ENCODE measurements at regions not wholly inside any gene's neighbourhood (a gene's known extent, or its start where the extent isn't known, plus 50 kb on each side); places are given as distances from the start of the nearest gene placed in this dataset.

- DNase-seq, result no peak
Measured at GRCh38 chr3:159779883-159780282, 208.8 kb upstream of the IL12A start.

GRCh38 chr3:159781867-159782266 lies 206.8 kb upstream of the IL12A start:
- no peak for DNase-seq

GRCh38 chr3:159782724-159783421 lies 205.8 kb upstream of the IL12A start:
- DNase-seq, result no peak

- no peak for DNase-seq
Measured at GRCh38 chr3:159783780-159784742, 204.6 kb upstream of the IL12A start.

- no peak for DNase-seq
Measured at GRCh38 chr3:159785273-159785708, 203.3 kb upstream of the IL12A start.

- DNase-seq, result no peak
Measured at GRCh38 chr3:159786489-159787177, 202.0 kb upstream of the IL12A start.

GRCh38 chr3:159787178-159787574 lies 201.5 kb upstream of the IL12A start:
- DNase-seq, result no peak

GRCh38 chr3:159787794-159788205 lies 200.8 kb upstream of the IL12A start:
- DNase-seq, result no peak

DNA sequence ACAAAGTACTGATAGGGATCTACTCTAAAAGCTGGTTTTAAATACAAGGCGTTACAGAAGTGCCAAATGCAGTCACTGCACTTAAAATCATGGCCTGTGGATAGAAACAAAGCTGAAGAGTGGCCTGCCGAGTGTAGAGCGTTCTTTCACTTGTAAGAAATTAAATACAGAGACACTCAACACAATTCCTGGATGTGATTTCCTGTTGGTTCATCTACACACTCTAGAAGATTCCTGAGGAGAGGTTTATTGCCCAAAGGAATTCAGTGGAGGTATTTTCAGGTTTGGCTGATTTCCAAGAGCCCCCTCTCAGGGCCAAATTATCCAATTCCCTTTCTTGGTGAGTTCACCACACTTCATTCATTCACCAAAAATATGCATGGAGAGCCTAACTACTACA lies 200.3 kb upstream of the IL12A start:
- no peak for DNase-seq

DNA sequence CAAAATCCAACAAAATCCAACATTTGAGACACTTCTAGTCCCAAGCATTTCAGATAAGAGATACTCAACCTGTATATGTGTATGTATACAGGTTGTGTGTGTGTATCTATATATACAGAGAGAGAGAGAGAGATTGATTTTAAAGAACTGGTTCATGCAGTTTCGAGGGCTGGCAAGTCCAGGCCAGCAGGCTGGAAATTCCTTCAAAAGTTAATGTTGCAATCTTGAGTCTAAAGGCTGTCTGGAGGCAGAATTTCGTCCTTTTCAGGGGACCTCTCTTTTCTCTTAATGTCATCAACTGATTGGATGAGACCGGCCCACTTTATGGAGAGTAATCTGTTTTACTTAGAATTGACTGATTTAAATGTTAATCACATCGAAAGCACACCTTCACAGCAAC lies 199.6 kb upstream of the IL12A start:
- DNase-seq, result no peak

DNA sequence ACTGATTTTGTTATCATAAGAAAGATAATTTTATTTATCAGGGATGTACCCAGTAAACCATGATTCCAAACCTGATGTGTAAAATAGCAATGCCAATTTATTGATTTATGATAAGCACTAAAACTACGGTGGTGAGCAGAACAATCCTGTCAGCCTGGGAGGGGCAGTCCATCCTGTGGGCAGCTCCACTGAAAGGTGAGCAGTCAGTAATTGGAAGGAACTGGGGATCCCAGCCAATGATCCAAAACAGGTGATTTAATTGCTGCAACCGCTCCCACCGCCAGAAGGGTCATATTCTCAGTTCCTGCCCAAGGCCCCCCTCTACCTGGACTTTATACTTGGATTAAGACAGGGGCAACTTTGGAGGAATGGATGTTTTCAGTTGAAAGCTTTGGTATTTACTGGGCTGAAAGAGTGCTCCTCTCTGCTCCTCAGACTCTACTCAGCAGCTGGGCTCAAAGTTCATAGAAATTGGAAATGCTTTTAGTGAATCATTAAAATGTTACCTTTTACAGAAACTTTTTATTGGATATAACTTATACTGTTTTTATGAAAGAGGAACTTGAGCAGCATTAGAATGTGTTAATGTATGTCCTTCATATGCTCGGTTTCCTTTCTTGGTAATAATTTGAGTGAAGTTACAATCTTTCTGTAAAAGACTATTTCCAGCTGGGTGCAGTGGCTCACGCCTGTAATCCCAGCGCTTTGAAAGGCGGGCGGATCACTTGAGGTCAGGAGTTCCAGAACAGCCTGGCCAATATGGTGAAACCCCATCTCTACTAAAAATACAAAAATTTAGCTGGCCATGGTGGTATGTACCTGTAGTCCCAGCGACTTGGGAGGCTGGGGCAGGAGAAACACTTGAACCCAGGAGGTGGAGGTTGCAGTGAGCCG lies 198.6 kb upstream of the IL12A start:
- DNase-seq, result no peak

GRCh38 chr3:159791336-159791735 lies 197.3 kb upstream of the IL12A start:
- no peak for DNase-seq

DNA sequence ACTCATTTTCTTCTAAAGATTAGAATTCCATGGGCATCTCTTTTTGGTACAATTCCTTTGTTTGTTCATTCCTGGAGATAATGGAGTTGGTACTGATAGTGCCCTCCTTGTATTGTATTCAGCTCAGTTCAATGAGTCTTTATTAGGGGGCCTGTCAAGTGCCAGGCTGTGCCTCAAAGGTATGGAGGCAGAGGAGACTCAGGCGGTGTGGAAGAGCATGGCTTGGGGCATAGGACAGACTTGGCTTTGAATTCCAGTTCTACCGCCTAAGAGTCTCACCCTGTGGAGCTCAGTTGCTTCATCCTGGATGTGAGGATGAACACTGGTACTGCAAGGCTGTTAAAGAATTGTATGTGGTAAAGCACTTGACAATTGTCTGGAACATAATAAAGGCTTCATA lies 196.6 kb upstream of the IL12A start:
- no peak for DNase-seq

DNA sequence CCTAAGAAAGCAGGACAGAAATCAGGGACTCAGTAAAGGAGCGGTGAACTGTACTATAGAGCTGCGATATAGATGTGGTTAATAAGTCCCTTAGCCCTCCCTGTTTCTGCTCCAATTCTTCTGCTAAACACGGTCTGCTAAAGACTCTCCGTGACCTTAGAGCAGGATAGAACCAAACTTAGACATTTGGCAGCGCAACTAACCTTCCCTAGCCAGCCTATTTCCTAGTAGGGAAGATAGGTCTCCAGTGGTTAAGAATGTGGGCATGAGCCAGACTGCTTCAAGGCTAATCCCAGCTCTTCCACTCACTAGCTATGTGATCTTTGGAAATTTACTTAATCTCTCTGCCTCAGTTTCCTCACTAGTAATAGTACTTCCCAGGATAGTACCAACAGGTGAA lies 193.6 kb upstream of the IL12A start:
- no peak for DNase-seq

DNA sequence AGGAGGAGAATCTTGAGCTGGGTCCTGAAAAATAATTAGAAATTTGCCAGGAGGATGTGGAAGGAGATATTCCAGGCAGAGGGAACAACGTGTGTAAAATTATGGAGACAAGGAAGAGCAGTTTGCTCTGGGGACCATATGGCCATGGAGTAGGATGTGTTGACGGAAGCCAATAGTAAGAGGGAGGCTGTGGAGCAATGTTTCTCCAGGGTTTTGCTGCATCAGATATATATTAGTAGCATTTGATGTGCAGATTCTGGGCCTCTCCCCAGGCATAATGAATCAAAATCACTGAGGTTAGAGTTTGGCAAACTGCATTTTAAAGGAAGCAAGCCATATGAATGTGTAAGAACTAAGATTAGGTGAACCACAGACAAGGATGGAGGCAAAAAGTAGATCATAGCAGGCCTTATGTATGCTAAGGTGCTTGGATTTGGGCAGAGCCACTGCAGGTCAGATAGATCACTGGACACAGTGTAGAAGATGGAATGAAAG lies 192.9 kb upstream of the IL12A start:
- no peak for DNase-seq

DNA sequence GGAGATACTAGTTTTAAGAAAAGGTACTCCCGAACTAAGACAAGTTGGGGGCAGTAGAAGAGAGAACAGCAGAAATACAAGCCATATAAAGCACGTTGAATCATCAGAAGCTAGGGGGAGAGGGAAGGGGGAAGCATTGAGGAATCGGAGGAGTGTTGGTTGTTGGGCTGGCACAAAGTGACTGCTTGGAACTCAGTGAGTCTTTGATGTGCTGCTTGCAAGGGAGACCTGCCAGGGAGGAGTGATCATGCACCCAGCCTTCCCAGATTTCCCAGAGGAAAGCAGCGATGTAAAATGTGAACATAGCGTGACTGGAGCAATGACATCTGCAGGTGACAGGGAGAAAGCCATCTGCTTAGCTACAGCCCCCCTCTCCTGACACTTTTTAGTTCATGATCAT lies 192.4 kb upstream of the IL12A start:
- no peak for DNase-seq

DNA sequence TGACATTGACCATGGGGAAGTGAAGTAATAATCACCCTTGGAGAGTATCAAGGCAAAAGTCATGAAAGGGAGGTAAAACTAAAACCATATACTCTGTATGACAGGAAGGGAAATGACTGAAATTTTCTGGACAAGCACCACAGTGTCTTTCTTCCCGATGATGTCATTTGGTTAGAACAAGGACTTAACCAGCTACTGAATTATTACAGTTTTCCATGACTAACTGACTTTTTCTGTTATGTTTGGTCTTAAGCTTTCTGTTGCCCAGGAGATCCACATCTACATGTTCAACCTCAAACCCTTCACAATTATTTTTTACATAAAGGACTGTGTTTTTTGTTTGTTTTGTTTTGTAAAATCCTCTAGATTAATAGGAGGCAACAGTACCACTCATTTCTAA lies 191.9 kb upstream of the IL12A start:
- DNase-seq, result no peak

GRCh38 chr3:159797771-159798170 lies 190.9 kb upstream of the IL12A start:
- DNase-seq, result no peak

DNA sequence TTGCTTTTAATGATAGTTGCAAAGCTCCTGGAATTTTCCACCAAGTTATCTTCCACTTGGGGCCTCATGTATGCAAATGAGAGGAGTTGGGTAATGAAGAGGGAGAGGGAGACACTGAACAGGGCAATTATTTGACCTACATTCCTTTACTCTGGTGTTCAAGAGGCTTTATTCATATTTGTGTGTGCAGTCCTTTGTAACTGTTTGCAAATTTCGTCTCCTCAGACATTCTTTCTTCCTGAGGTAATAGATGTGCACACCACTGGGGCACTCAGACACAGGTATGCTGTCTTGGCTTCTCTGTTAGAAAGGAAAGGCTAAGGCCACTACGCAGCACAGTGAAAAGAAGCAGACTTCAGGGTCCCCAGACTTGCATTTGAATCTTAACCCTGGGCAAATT lies 189.7 kb upstream of the IL12A start:
- DNase-seq, result no peak

DNA sequence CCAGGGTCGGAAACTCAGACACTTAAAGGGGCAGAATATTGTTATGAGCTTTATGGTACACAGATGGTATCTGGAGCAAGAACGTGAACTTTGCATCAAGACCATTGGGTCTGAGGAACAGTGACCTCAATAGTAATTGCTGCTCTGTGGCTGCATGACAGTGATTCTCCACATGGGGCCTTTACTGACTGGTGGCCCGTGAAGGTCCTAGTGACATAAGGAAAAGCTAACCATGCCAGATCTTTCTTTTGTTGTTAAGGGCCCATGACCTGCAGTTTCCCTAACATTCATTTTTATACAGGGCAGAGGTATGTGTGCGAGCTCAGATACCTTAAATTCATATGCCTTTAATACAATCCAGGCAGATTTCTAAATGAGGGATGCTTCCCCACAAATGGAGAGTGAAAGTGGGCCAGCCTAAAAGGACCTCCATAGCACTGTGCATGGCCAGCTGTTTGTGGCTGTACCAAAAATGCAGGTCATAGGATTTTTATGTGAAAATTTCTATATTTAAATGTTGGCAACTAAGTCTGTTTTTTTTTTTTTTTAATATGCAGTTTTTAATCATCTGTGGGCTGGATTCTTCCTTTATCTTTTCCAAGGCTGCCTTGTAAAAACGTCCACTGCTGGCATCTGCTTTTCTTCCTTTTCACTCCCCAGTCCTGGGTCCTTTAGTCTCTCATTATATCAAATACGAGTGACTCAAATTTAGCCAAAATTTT lies 188.0 kb upstream of the IL12A start:
- DNase-seq, result no peak

GRCh38 chr3:159802864-159803263 lies 185.8 kb upstream of the IL12A start:
- DNase-seq, result no peak

- no peak for DNase-seq
Measured at GRCh38 chr3:159803459-159803858, 185.2 kb upstream of the IL12A start.

Data from stimulated activated CD4-positive, alpha-beta T cell treated with anti-CD3 and anti-CD28 coated beads, Interleukin-12 subunit alpha, Interleukin-12 subunit beta, amount 100 ng/mL, for 4 hours (primary cell).